HEK293 (cell line): ENCODE measurements at regions not wholly inside any gene's neighbourhood (a gene's known extent, or its start where the extent isn't known, plus 50 kb on each side); places are given as distances from the start of the nearest gene placed in this dataset.
A peak's percentile ranks its signal among the peaks of the same experiment; 100 is the strongest.

ENCODE experiments used
- CTCF ChIA-PET: fragments of 350-600 bp; formaldehyde crosslinking; extraction: SDS; loops from one replicate; lab custom pipeline; 2021; ENCODE audit warnings: antibody characterized with exemption; lab: Yijun Ruan, JAX
- POLR2A ChIA-PET: fragments of 300-600 bp; formaldehyde crosslinking; extraction: SDS; loops from one replicate; lab custom pipeline; 2020; ENCODE audit warnings: antibody characterized with exemption, inconsistent platforms; lab: Yijun Ruan, JAX
- H3K27ac ChIP-seq: fragments of 200-500 bp; sonication (Bioruptor generic); 2 replicates; pipeline ENCODE4 v1.5.1; 2014; ENCODE audit warnings: low read depth, low read length, control low read depth, inconsistent platforms; ENCODE audit errors: extremely low read depth
- H3K36me3 ChIP-seq, 2 experiments: fragments of 200-500 bp in 1 of 2; sonication (Bioruptor generic) in 1 of 2; 1 replicate in 1 of 2; 2 replicates in 1 of 2; pipeline ENCODE4 v1.5.1; 2014 to 2017; ENCODE audit warnings: inconsistent platforms in 2 of 2, low read length in 2 of 2; ENCODE audit not compliant: control insufficient read depth in 2 of 2, insufficient read depth in 1 of 2
- H3K4me1 ChIP-seq: fragments of 200-500 bp; sonication (Bioruptor generic); 2 replicates; pipeline ENCODE4 v1.5.1; 2014; ENCODE audit warnings: mild to moderate bottlenecking, low read length, inconsistent platforms; ENCODE audit not compliant: control insufficient read depth, insufficient read depth
- H3K4me3 ChIP-seq: 2 replicates; pipeline ENCODE4 v1.5.1; 2011; ENCODE audit warnings: low read depth, mild to moderate bottlenecking, control low read depth, low read length, moderate library complexity
- H3K9me3 ChIP-seq: fragments of 200-500 bp; sonication (Bioruptor generic); 2 replicates; pipeline ENCODE4 v1.5.1; 2014; ENCODE audit warnings: low read depth, low read length, inconsistent platforms; ENCODE audit not compliant: control insufficient read depth, insufficient read depth
- BCL11B ChIP-seq: fragments of 450-650 bp; formaldehyde crosslinking; IDR thresholded peaks from 2 replicates; pipeline ENCODE4 v1.5.1; 2016; ENCODE audit warnings: low read depth, missing biosample characterization, missing genetic modification characterization
- GLIS1 ChIP-seq: fragments of 450-650 bp; formaldehyde crosslinking; IDR thresholded peaks from 2 replicates; pipeline ENCODE4 v1.5.1; 2016; ENCODE audit warnings: missing biosample characterization, missing genetic modification characterization
- HIC1 ChIP-seq: fragments of 450-650 bp; formaldehyde crosslinking; IDR thresholded peaks from 2 replicates; pipeline ENCODE4 v1.5.1; 2016; ENCODE audit warnings: missing biosample characterization, missing genetic modification characterization
- HOXC10 ChIP-seq: sonication (generic); formaldehyde crosslinking; IDR thresholded peaks from 2 replicates; pipeline ENCODE4 v1.8.1; 2023; ENCODE audit warnings: mild to moderate bottlenecking, missing genetic modification reagents
- REST ChIP-seq: fragments of 450-650 bp; formaldehyde crosslinking; IDR thresholded peaks from 2 replicates; pipeline ENCODE4 v1.5.1; 2016; ENCODE audit warnings: missing biosample characterization, missing genetic modification characterization
- ZBTB8A ChIP-seq: fragments of 450-650 bp; formaldehyde crosslinking; IDR thresholded peaks from 2 replicates; pipeline ENCODE4 v1.5.1; 2016; ENCODE audit warnings: missing biosample characterization, missing genetic modification characterization
- ZFP41 ChIP-seq: fragments of 450-650 bp; formaldehyde crosslinking; IDR thresholded peaks from 2 replicates; pipeline ENCODE4 v1.5.1; 2016; ENCODE audit warnings: missing biosample characterization, missing genetic modification characterization, borderline replicate concordance
- ZNF112 ChIP-seq: fragments of 450-650 bp; formaldehyde crosslinking; IDR thresholded peaks from 2 replicates; pipeline ENCODE4 v1.5.0; 2017; ENCODE audit warnings: missing biosample characterization, missing genetic modification characterization
- ZNF132 ChIP-seq: fragments of 450-650 bp; formaldehyde crosslinking; IDR thresholded peaks from 2 replicates; pipeline ENCODE4 v1.5.1; 2017; ENCODE audit warnings: missing biosample characterization, missing genetic modification characterization, borderline replicate concordance
- ZNF138 ChIP-seq: fragments of 450-650 bp; formaldehyde crosslinking; IDR thresholded peaks from 2 replicates; pipeline ENCODE4 v1.5.1; 2016; ENCODE audit warnings: missing biosample characterization, missing genetic modification characterization, borderline replicate concordance
- ZNF146 ChIP-seq: fragments of 450-650 bp; formaldehyde crosslinking; IDR thresholded peaks from 2 replicates; pipeline ENCODE4 v1.5.1; 2016; ENCODE audit warnings: missing biosample characterization, missing genetic modification characterization
- ZNF211 ChIP-seq: fragments of 450-650 bp; formaldehyde crosslinking; IDR thresholded peaks from 2 replicates; pipeline ENCODE4 v1.5.1; 2016; ENCODE audit warnings: low read depth, missing biosample characterization, missing genetic modification characterization
- ZNF274 ChIP-seq, 2 experiments: fragments of 200-500 bp in 1 of 2; fragments of 450-650 bp in 1 of 2; sonication (Bioruptor generic) in 1 of 2; formaldehyde crosslinking in 1 of 2; IDR thresholded peaks; 2 replicates each; pipeline versions ENCODE4 v1.5.1 to v1.6.1; 2014 to 2016; ENCODE audit warnings: borderline replicate concordance in 1 of 2, inconsistent platforms in 1 of 2, low read length in 1 of 2, missing biosample characterization in 1 of 2, missing genetic modification characterization in 1 of 2
- ZNF404 ChIP-seq: fragments of 450-650 bp; formaldehyde crosslinking; IDR thresholded peaks from 2 replicates; pipeline ENCODE4 v1.5.1; 2017; ENCODE audit warnings: missing biosample characterization, missing genetic modification characterization
- ZNF416 ChIP-seq: fragments of 450-650 bp; formaldehyde crosslinking; IDR thresholded peaks from 2 replicates; pipeline ENCODE4 v1.5.1; 2016; ENCODE audit warnings: missing biosample characterization, missing genetic modification characterization
- ZNF426 ChIP-seq: fragments of 450-650 bp; formaldehyde crosslinking; IDR thresholded peaks from 2 replicates; pipeline ENCODE4 v1.5.1; 2017; ENCODE audit warnings: missing biosample characterization, missing genetic modification characterization, mild to moderate bottlenecking, inconsistent platforms, moderate library complexity
- ZNF433 ChIP-seq: fragments of 450-650 bp; formaldehyde crosslinking; IDR thresholded peaks from 2 replicates; pipeline ENCODE4 v1.5.1; 2016; ENCODE audit warnings: missing biosample characterization, missing genetic modification characterization, low read depth
- ZNF473 ChIP-seq: fragments of 450-650 bp; formaldehyde crosslinking; IDR thresholded peaks from 2 replicates; pipeline ENCODE4 v1.5.1; 2017; ENCODE audit warnings: missing biosample characterization, missing genetic modification characterization
- ZNF530 ChIP-seq: fragments of 450-650 bp; formaldehyde crosslinking; IDR thresholded peaks from 2 replicates; pipeline ENCODE4 v1.5.1; 2016; ENCODE audit warnings: low read depth, missing biosample characterization, missing genetic modification characterization
- ZNF560 ChIP-seq: fragments of 450-650 bp; formaldehyde crosslinking; IDR thresholded peaks from 2 replicates; pipeline ENCODE4 v1.5.1; 2017; ENCODE audit warnings: missing biosample characterization, missing genetic modification characterization, borderline replicate concordance
- ZNF571 ChIP-seq: fragments of 450-650 bp; formaldehyde crosslinking; IDR thresholded peaks from 2 replicates; pipeline ENCODE4 v1.5.0; 2017; ENCODE audit warnings: missing biosample characterization, missing genetic modification characterization
- ZNF621 ChIP-seq: fragments of 450-650 bp; formaldehyde crosslinking; IDR thresholded peaks from 2 replicates; pipeline ENCODE4 v1.5.1; 2017; ENCODE audit warnings: missing biosample characterization, missing genetic modification characterization
- ZNF76 ChIP-seq: fragments of 450-650 bp; formaldehyde crosslinking; IDR thresholded peaks from 2 replicates; pipeline ENCODE4; 2016; ENCODE audit warnings: low read depth, missing biosample characterization, missing genetic modification characterization, borderline replicate concordance
- ZNF768 ChIP-seq: fragments of 450-650 bp; formaldehyde crosslinking; IDR thresholded peaks from 2 replicates; pipeline ENCODE4 v1.5.1; 2018; ENCODE audit warnings: missing biosample characterization, mild to moderate bottlenecking, missing genetic modification characterization
- TF ChIP-seq, protein P1 (sequence below): fragments of 450-650 bp; formaldehyde crosslinking; IDR thresholded peaks from 2 replicates; pipeline ENCODE4 v1.5.1; 2016; ENCODE audit warnings: missing biosample characterization, missing genetic modification characterization
- TF ChIP-seq, protein P2 (sequence below): fragments of 450-650 bp; formaldehyde crosslinking; IDR thresholded peaks from 2 replicates; pipeline ENCODE4 v1.5.1; 2016; ENCODE audit warnings: missing biosample characterization, missing genetic modification characterization
- TF ChIP-seq, protein P3 (sequence below): fragments of 450-650 bp; formaldehyde crosslinking; IDR thresholded peaks from 2 replicates; pipeline ENCODE4 v1.5.1; 2016; ENCODE audit warnings: missing biosample characterization, missing genetic modification characterization

GRCh38 chr10:44589181-44589943 lies 204.5 kb upstream of the CXCL12 start:
- no peaks in the 10 kb centered on the region for H3K9me3 ChIP-seq
- POLR2A ChIA-PET = no interaction called here
- peaks cover 20% of the 10 kb centered on the region for H3K4me1 ChIP-seq
- no peak for TF ChIP-seq ZNF274 (IDR thresholded peaks at IDR 0.05; ENCODE audit: low read length)
- TF ChIP-seq ZNF274 (tag by site-specific recombination; IDR thresholded peaks at IDR 0.05; ENCODE audit: borderline replicate concordance) = no peak
- no peak for TF ChIP-seq ZNF621 (tag by site-specific recombination)
- TF ChIP-seq ZNF211 (tag by site-specific recombination) = no peak
- no peak for TF ChIP-seq HOXC10
- TF ChIP-seq ZNF112 (tag by site-specific recombination) = no peak
- 0 out of 2 replicates have a peak, but pooled peaks have one; percentile 48 for TF ChIP-seq BCL11B (tag by site-specific recombination)
- no peak for TF ChIP-seq ZFP41 (tag by site-specific recombination)
- TF ChIP-seq, protein P1, sequence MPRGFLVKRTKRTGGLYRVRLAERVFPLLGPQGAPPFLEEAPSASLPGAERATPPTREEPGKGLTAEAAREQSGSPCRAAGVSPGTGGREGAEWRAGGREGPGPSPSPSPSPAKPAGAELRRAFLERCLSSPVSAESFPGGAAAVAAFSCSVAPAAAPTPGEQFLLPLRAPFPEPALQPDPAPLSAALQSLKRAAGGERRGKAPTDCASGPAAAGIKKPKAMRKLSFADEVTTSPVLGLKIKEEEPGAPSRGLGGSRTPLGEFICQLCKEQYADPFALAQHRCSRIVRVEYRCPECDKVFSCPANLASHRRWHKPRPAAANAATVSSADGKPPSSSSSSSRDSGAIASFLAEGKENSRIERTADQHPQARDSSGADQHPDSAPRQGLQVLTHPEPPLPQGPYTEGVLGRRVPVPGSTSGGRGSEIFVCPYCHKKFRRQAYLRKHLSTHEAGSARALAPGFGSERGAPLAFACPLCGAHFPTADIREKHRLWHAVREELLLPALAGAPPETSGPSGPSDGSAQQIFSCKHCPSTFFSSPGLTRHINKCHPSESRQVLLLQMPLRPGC (tag by site-specific recombination) = no peak
- TF ChIP-seq ZNF426 (tag by site-specific recombination) = no peak
- TF ChIP-seq ZNF138 (tag by site-specific recombination) = no peak
- TF ChIP-seq HIC1 (tag by site-specific recombination) = no peak
- no peak for TF ChIP-seq ZNF132 (tag by site-specific recombination)
- no peak for TF ChIP-seq ZNF560 (tag by site-specific recombination)
- TF ChIP-seq GLIS1 = peak; percentile 80
- no peak for TF ChIP-seq ZNF404 (tag by site-specific recombination)
- no peak for TF ChIP-seq ZNF146
- TF ChIP-seq, protein P2, sequence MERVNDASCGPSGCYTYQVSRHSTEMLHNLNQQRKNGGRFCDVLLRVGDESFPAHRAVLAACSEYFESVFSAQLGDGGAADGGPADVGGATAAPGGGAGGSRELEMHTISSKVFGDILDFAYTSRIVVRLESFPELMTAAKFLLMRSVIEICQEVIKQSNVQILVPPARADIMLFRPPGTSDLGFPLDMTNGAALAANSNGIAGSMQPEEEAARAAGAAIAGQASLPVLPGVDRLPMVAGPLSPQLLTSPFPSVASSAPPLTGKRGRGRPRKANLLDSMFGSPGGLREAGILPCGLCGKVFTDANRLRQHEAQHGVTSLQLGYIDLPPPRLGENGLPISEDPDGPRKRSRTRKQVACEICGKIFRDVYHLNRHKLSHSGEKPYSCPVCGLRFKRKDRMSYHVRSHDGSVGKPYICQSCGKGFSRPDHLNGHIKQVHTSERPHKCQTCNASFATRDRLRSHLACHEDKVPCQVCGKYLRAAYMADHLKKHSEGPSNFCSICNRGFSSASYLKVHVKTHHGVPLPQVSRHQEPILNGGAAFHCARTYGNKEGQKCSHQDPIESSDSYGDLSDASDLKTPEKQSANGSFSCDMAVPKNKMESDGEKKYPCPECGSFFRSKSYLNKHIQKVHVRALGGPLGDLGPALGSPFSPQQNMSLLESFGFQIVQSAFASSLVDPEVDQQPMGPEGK (tag by site-specific recombination) = peak; percentile 34; the same call in 1 of the 2 replicates
- TF ChIP-seq REST = no peak
- TF ChIP-seq, protein P3, sequence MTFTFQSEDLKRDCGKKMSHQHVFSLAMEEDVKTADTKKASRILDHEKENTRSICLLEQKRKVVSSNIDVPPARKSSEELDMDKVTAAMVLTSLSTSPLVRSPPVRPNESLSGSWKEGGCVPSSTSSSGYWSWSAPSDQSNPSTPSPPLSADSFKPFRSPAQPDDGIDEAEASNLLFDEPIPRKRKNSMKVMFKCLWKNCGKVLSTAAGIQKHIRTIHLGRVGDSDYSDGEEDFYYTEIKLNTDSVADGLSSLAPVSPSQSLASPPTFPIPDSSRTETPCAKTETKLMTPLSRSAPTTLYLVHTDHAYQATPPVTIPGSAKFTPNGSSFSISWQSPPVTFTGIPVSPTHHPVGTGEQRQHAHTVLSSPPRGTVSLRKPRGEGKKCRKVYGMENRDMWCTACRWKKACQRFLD = no peak
- TF ChIP-seq ZNF416 = no peak
- no peak for TF ChIP-seq ZNF76 (tag by site-specific recombination)
- TF ChIP-seq ZNF530 = no peak
- no peak for TF ChIP-seq ZNF768 (tag by site-specific recombination)
- TF ChIP-seq ZNF433 = no peak
- peak; percentile 60 for TF ChIP-seq ZBTB8A (tag by site-specific recombination)
- TF ChIP-seq ZNF473 = no peak
- TF ChIP-seq ZNF571 = no peak

More at GRCh38 chr10:44589181-44589943, 204.5 kb upstream of the CXCL12 start:
- no peaks in the 10 kb centered on the region for H3K36me3 ChIP-seq
- CTCF ChIA-PET = no interaction called here
- no peak overlapping the region for H3K4me3 ChIP-seq
- peak overlapping the region; percentile 82 for H3K27ac ChIP-seq
